Liver (tissue), 3 donors: ENCODE measurements at regions not wholly inside any gene's neighbourhood (a gene's known extent, or its start where the extent isn't known, plus 50 kb on each side); places are given as distances from the start of the nearest gene placed in this dataset.

Experiments
- CTCF ChIP-seq: fragments of 150-350 bp; IDR thresholded peaks from 2 replicates; pipeline ENCODE4 v1.5.1; 2017; ENCODE audit warnings: improper control_type of control experiment, low read depth, low read length; ENCODE audit not compliant: missing input control
- NR2F2 ChIP-seq: IDR thresholded peaks from 2 replicates; pipeline ENCODE4 v1.6.1; 2016; ENCODE audit warnings: antibody characterized with exemption
- TF ChIP-seq, protein P1 (sequence below): IDR thresholded peaks from 2 replicates; pipeline ENCODE4 v1.6.1; 2016; ENCODE audit warnings: antibody characterized with exemption
- donor health status: healthy.
- donor health status: healthy.

- TF ChIP-seq, protein P1, sequence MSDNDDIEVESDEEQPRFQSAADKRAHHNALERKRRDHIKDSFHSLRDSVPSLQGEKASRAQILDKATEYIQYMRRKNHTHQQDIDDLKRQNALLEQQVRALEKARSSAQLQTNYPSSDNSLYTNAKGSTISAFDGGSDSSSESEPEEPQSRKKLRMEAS, result no peak
- TF ChIP-seq CTCF (no peak), NR2F2 (no peak)
Measured at GRCh38 chr1:191943684-191944083, 214.6 kb upstream of the RGS18 start.
